ENCODE measurements at regions not wholly inside any gene's neighbourhood (a gene's known extent, or its start where the extent isn't known, plus 50 kb on each side); places are given as distances from the start of the nearest gene placed in this dataset.
A peak's percentile ranks its signal among the peaks of the same experiment; 100 is the strongest.

GRCh38 chr2:211026109-211026508 is 469.7 kb downstream of the CPS1 start:
- in situ Hi-C loops (cut with MboI; ENCODE audit: low pct_unique_long_range_greater_than_20kb, low sequenced_read_pairs, unreplicated experiment): no loop called here
- no peak for TF ChIP-seq CTCF (IDR thresholded peaks at IDR 0.05; ENCODE audit: extremely low read depth, insufficient read depth, missing control alignments)
- no peak for DNase-seq (ENCODE audit: low spot score)

GRCh38 chr2:211027976-211028375 is 471.6 kb downstream of the CPS1 start:
- DNase-seq (ENCODE audit: low spot score): no peak
- in situ Hi-C loops (cut with MboI; ENCODE audit: low pct_unique_long_range_greater_than_20kb, low sequenced_read_pairs, unreplicated experiment): no loop called here

DNA sequence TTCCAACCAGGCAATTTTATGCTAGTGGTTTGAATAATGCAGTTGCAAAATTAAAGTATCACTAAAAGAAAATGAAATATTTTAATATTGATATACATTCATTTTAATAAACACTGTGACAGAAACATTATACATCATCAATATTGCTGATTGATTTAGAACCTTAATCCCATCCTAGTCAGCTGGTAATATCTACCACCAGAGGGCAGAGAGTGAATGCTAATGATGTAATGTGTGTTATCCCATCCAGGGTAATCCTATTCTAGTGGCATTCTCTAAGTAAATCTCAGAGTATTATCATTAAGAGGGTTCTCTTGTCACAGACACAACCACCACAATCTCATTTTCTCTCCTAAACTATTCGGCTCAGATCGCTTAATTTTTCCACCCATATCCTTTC is 477.4 kb downstream of the CPS1 start:
- no peak for DNase-seq (ENCODE audit: low spot score)
- TF ChIP-seq CTCF (IDR thresholded peaks at IDR 0.05; ENCODE audit: extremely low read depth, insufficient read depth, missing control alignments): no peak
- in situ Hi-C loops (cut with MboI; ENCODE audit: low pct_unique_long_range_greater_than_20kb, low sequenced_read_pairs, unreplicated experiment): no loop called here

More at GRCh38 chr2:211027976-211028375, 471.6 kb downstream of the CPS1 start:
- no peak for TF ChIP-seq CTCF (IDR thresholded peaks at IDR 0.05; ENCODE audit: extremely low read depth, insufficient read depth, missing control alignments)

DNA sequence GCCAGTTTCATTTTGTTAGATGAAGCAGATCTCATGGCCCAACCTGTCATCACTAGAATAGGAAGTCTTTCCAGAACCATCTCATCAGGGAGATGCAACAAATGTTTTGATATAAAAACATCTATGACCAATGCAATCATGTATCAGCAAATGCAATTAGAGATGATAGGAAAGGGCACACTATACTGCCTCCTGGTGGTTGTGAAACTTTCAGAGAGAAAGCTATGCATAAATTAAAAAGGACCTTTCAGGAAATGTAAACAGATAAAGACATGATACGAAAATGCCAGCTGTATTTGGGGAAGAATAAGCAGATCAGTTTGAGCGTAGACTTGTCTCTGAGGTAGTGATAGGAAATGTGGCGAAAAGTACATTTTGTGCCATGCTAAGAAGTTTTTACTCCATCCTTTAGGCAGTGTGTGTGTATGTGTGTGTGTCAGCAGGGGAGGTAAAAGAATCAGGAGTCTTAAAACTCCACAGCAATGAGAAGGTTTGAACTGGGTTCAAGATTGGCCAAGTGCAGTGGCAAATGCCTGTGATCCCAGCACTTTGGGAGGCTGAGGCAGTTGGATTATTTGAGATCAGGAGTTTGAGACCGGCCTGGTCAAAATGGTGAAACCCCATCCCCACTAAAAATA is 479.3 kb downstream of the CPS1 start:
- in situ Hi-C loops (cut with MboI; ENCODE audit: low pct_unique_long_range_greater_than_20kb, low sequenced_read_pairs, unreplicated experiment): no loop called here
- peak; percentile 52 for TF ChIP-seq CTCF (IDR thresholded peaks at IDR 0.05; ENCODE audit: extremely low read depth, insufficient read depth, missing control alignments)
- DNase-seq (ENCODE audit: low spot score): no peak

- DNase-seq (ENCODE audit: low spot score): no peak
- no peak for TF ChIP-seq CTCF (IDR thresholded peaks at IDR 0.05; ENCODE audit: extremely low read depth, insufficient read depth, missing control alignments)
- in situ Hi-C loops (cut with MboI; ENCODE audit: low pct_unique_long_range_greater_than_20kb, low sequenced_read_pairs, unreplicated experiment): no loop called here
These were observed 488.6 kb downstream of the CPS1 start for GRCh38 chr2:211045025-211045424.

- TF ChIP-seq CTCF (IDR thresholded peaks at IDR 0.05; ENCODE audit: extremely low read depth, insufficient read depth, missing control alignments): no peak
- in situ Hi-C loops (cut with MboI; ENCODE audit: low pct_unique_long_range_greater_than_20kb, low sequenced_read_pairs, unreplicated experiment): no loop called here
- no peak for DNase-seq (ENCODE audit: low spot score)
These were observed 493.1 kb downstream of the CPS1 start for GRCh38 chr2:211049321-211050018.
